IMR-90 (cell line): ENCODE measurements at regions not wholly inside any gene's neighbourhood (a gene's known extent, or its start where the extent isn't known, plus 50 kb on each side); places are given as distances from the start of the nearest gene placed in this dataset.
A peak's percentile ranks its signal among the peaks of the same experiment; 100 is the strongest.

Source experiments
- ATAC-seq: fragments of 200-7000 bp; cut with Tn5 transposase; 2 replicates; pipeline ENCODE4 v1.9.1; 2020; ENCODE audit warnings: low read depth, mild to moderate bottlenecking, moderate library complexity
- BruUV-seq: library from RNA; stranded (reverse); fragments of 400-500 nt; replicated peaks from 2 replicates; lab custom pipeline; 2021; lab: Mats Ljungman, UMichigan
- CTCF ChIA-PET: fragments of 300-600 bp; formaldehyde crosslinking; extraction: SDS; loops from one replicate; lab custom pipeline; 2021; ENCODE audit warnings: antibody characterized with exemption; lab: Yijun Ruan, JAX
- POLR2A ChIA-PET: fragments of 300-600 bp; sonication (Branson Sonifier 250); formaldehyde crosslinking; loops from one replicate; lab custom pipeline; 2022; ENCODE audit warnings: antibody characterized with exemption; ENCODE audit not compliant: unreplicated experiment; lab: Charles Lee
- DNase-seq: peaks from one replicate; pipeline ENCODE4 v3.0.0; 2013
- H2AFZ ChIP-seq: replicated peaks from 2 replicates; pipeline ENCODE3; 2013; ENCODE audit warnings: low read length, mild to moderate bottlenecking; ENCODE audit not compliant: poor library complexity
- H2AK5ac ChIP-seq: 2 replicates; pipeline ENCODE4 v1.6.1; 2013; ENCODE audit warnings: low read depth, low read length, inconsistent platforms
- H2AK9ac ChIP-seq: replicated peaks from 2 replicates; pipeline ENCODE3; 2013; ENCODE audit warnings: mild to moderate bottlenecking, low read depth, low read length, moderate library complexity; ENCODE audit not compliant: poor library complexity
- H2BK120ac ChIP-seq: 2 replicates; pipeline ENCODE4 v1.6.1; 2013; ENCODE audit warnings: low read depth, low read length, inconsistent platforms
- H2BK15ac ChIP-seq: 3 replicates; pipeline ENCODE4 v1.6.1; 2013; ENCODE audit warnings: low read depth, low read length, inconsistent platforms
- H2BK20ac ChIP-seq: 2 replicates; pipeline ENCODE4 v1.6.1; 2013; ENCODE audit warnings: low read depth, mild to moderate bottlenecking, inconsistent platforms, low read length, moderate library complexity
- H2BK5ac ChIP-seq: 2 replicates; pipeline ENCODE4 v1.6.1; 2013; ENCODE audit warnings: mild to moderate bottlenecking, low read depth, low read length, inconsistent platforms; ENCODE audit not compliant: poor library complexity, severe bottlenecking
- H3K14ac ChIP-seq: replicated peaks from 2 replicates; pipeline ENCODE4 v1.6.1; 2013; ENCODE audit warnings: low read depth, low read length, inconsistent platforms
- H3K18ac ChIP-seq: 2 replicates; pipeline ENCODE4 v1.6.1; 2013; ENCODE audit warnings: low read depth, low read length, control low read depth
- H3K23ac ChIP-seq: 2 replicates; pipeline ENCODE4 v1.6.1; 2013; ENCODE audit warnings: low read depth, low read length, inconsistent platforms
- H3K27ac ChIP-seq: 2 replicates; pipeline ENCODE4 v1.5.1; 2013; ENCODE audit warnings: mild to moderate bottlenecking, control low read depth, low read length; ENCODE audit not compliant: insufficient read depth
- H3K27me3 ChIP-seq: 2 replicates; pipeline ENCODE4 v1.6.1; 2013; ENCODE audit warnings: low read length; ENCODE audit not compliant: control insufficient read depth, insufficient read depth
- H3K36me3 ChIP-seq: 2 replicates; pipeline ENCODE4 v1.6.1; 2013; ENCODE audit warnings: low read length, mixed read lengths; ENCODE audit not compliant: control insufficient read depth, insufficient read depth
- H3K4ac ChIP-seq: 2 replicates; pipeline ENCODE4 v1.6.1; 2013; ENCODE audit warnings: low read depth, low read length, inconsistent platforms
- H3K4me1 ChIP-seq: 2 replicates; pipeline ENCODE4 v1.6.1; 2013; ENCODE audit warnings: low read length, mixed read lengths; ENCODE audit not compliant: control insufficient read depth, insufficient read depth
- H3K4me2 ChIP-seq: 2 replicates; pipeline ENCODE4 v1.6.1; 2013; ENCODE audit warnings: low read depth, mild to moderate bottlenecking, control low read depth, low read length, moderate library complexity
- H3K4me3 ChIP-seq: 2 replicates; pipeline ENCODE4 v1.5.1; 2013; ENCODE audit warnings: low read depth, mild to moderate bottlenecking, control low read depth, low read length, moderate library complexity; ENCODE audit not compliant: insufficient read depth
- H3K56ac ChIP-seq: 2 replicates; pipeline ENCODE4 v1.6.1; 2013; ENCODE audit warnings: low read length, inconsistent platforms; ENCODE audit not compliant: insufficient read depth; ENCODE audit errors: extremely low read depth
- H3K79me1 ChIP-seq, 2 experiments: 2 replicates each; pipeline ENCODE4 v1.6.1; 2013; ENCODE audit warnings: low read length in 2 of 2, inconsistent platforms in 1 of 2, low read depth in 1 of 2
- H3K9ac ChIP-seq: 2 replicates; pipeline ENCODE4 v1.6.1; 2013; ENCODE audit warnings: low read depth, low read length, control low read depth
- H3K9me1 ChIP-seq: 2 replicates; pipeline ENCODE4 v1.6.1; 2013; ENCODE audit warnings: low read length, inconsistent platforms; ENCODE audit not compliant: insufficient read depth
- H3K9me3 ChIP-seq: 2 replicates; pipeline ENCODE4 v1.6.1; 2013; ENCODE audit warnings: low read length; ENCODE audit not compliant: control insufficient read depth, insufficient read depth
- H4K20me1 ChIP-seq: 2 replicates; pipeline ENCODE4 v1.6.1; 2013; ENCODE audit warnings: low read length, inconsistent platforms; ENCODE audit not compliant: insufficient read depth
- H4K5ac ChIP-seq: 2 replicates; pipeline ENCODE4 v1.6.1; 2013; ENCODE audit warnings: mild to moderate bottlenecking, low read depth, low read length, control low read depth
- H4K8ac ChIP-seq, 2 experiments: 2 replicates each; pipeline ENCODE4 v1.6.1; 2013; ENCODE audit warnings: low read depth in 2 of 2, low read length in 2 of 2, control low read depth in 1 of 2, inconsistent platforms in 1 of 2
- H4K91ac ChIP-seq: 2 replicates; pipeline ENCODE4 v1.6.1; 2013; ENCODE audit warnings: low read depth, low read length, inconsistent platforms; ENCODE audit not compliant: insufficient read depth
- BHLHE40 ChIP-seq: fragments of 150-350 bp; IDR thresholded peaks from 2 replicates; pipeline ENCODE4 v1.6.1; 2016; ENCODE audit warnings: mild to moderate bottlenecking, low read depth, low read length
- CHD1 ChIP-seq: IDR thresholded peaks from 2 replicates; pipeline ENCODE4 v1.6.1; 2012; ENCODE audit warnings: low read depth, low read length, improper control_type of control experiment
- FOS ChIP-seq: fragments of 150-350 bp; IDR thresholded peaks from 2 replicates; pipeline ENCODE4 v1.6.1; 2016; ENCODE audit warnings: low read depth, low read length
- MAFK ChIP-seq: IDR thresholded peaks from 2 replicates; pipeline ENCODE4 v1.6.1; 2012; ENCODE audit warnings: low read depth, low read length, improper control_type of control experiment
- MAZ ChIP-seq: IDR thresholded peaks from 2 replicates; pipeline ENCODE4 v1.6.1; 2012; ENCODE audit warnings: low read depth, mild to moderate bottlenecking, low read length, improper control_type of control experiment, moderate library complexity, borderline replicate concordance
- MXI1 ChIP-seq: IDR thresholded peaks from 2 replicates; pipeline ENCODE4 v1.6.1; 2012; ENCODE audit warnings: low read depth, mild to moderate bottlenecking, low read length, moderate library complexity, borderline replicate concordance
- NFE2L2 ChIP-seq: fragments of 150-350 bp; IDR thresholded peaks from 2 replicates; pipeline ENCODE4 v1.6.1; 2016; ENCODE audit warnings: low read depth, mild to moderate bottlenecking, low read length
- POLR2A ChIP-seq: IDR thresholded peaks from 2 replicates; pipeline ENCODE4 v1.6.1; 2012; ENCODE audit warnings: mild to moderate bottlenecking, low read depth, low read length
- RAD21 ChIP-seq: IDR thresholded peaks from 2 replicates; pipeline ENCODE4 v1.6.1; 2012; ENCODE audit warnings: low read length, improper control_type of control experiment
- RCOR1 ChIP-seq: IDR thresholded peaks from 2 replicates; pipeline ENCODE4 v1.6.1; 2012; ENCODE audit warnings: mild to moderate bottlenecking, low read length, improper control_type of control experiment; ENCODE audit not compliant: insufficient replicate concordance
- RFX5 ChIP-seq: IDR thresholded peaks from 2 replicates; pipeline ENCODE4 v1.8.0; 2012; ENCODE audit warnings: low read depth, mild to moderate bottlenecking, low read length, moderate library complexity
- SMC3 ChIP-seq: fragments of 150-350 bp; IDR thresholded peaks from 2 replicates; pipeline ENCODE4 v1.6.1; 2016; ENCODE audit warnings: low read depth, mild to moderate bottlenecking, antibody characterized with exemption, low read length, moderate library complexity
- WGBS, 2 experiments: methylation state at CpG; one replicate each; pipeline versions ENCODE4 v1.1.5 to v1.1.7; 2013; ENCODE audit warnings: missing lambda C conversion rate in 2 of 2; ENCODE audit not compliant: insufficient read length in 1 of 2; ENCODE audit errors: extremely low coverage in 2 of 2; 5-methylcytosine and 5-hydroxymethylcytosine counted together
- dilution Hi-C: fragments of 300-500 bp; cut with HindIII; formaldehyde crosslinking; loops from one replicate; pipeline ENCODE4 v1.14.3; 2018; ENCODE audit warnings: low sequenced_read_pairs; ENCODE audit not compliant: unreplicated experiment
- in situ Hi-C: fragments of 300-500 bp; cut with MboI; formaldehyde crosslinking; loops from 3 replicates; pipeline ENCODE4 v1.14.3; 2019; ENCODE audit warnings: low sequenced_read_pairs, inconsistent platforms, mixed read lengths
- intact Hi-C: fragments of 100-400 bp; cut with micrococcal nuclease; formaldehyde crosslinking; loops from 2 replicates; pipeline ENCODE4 v1.10.0; 2022
- TF ChIP-seq, protein P1 (sequence below): fragments of 150-350 bp; IDR thresholded peaks from 2 replicates; pipeline ENCODE4 v1.6.1; 2016; ENCODE audit warnings: low read depth, mild to moderate bottlenecking, low read length, moderate library complexity, borderline replicate concordance
- TF ChIP-seq, protein P2 (sequence below): fragments of 150-350 bp; IDR thresholded peaks from 2 replicates; pipeline ENCODE4 v1.6.1; 2017; ENCODE audit warnings: mild to moderate bottlenecking, antibody characterized with exemption, low read length, low read depth
- TF ChIP-seq, protein P3 (sequence below): conservative IDR thresholded peaks from 2 replicates; pipeline ENCODE4 v1.5.1; 2012; ENCODE audit warnings: mild to moderate bottlenecking, low read depth, low read length, improper control_type of control experiment

DNA sequence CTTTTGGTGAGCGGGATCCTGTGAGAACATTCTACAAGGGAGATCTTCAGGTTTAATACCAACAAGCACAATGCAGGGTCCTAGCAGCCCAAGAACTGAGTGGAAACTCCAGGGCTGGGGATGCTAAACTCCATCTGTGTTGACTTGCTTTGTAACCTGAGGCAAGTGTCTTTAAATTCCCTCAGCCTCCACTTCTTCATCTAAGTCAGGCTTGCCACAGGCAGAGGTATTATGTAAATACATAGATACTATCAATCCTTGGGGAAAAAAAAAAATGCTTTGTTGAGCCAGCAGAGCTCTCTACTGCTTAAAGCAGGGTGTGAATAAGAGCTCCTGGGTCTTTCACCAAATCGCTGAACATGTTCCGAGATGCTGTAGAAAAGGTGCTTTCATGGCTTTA, 114.2 kb upstream of the PHACTR1 start:
- Histone ChIP-seq H2BK20ac (peak overlapping the region; percentile 36; the same call in 1 of the 2 replicates), H4K91ac (peak overlapping the region; percentile 53; the same call in 1 of the 2 replicates), H3K27me3 (no peaks in the 10 kb centered on the region), H3K14ac (no peak overlapping the region; the same call in 1 of the 2 replicates), H2AFZ (no peak overlapping the region), H3K4me2 (no peak overlapping the region), H3K27ac (no peak overlapping the region), H3K9me3 (no peaks in the 10 kb centered on the region), H2BK5ac (no peak overlapping the region), H4K8ac (no peak overlapping the region), H2BK120ac (0 out of 2 replicates have a peak overlapping the region, but pooled peaks have one; percentile 61), H3K4me3 (no peak overlapping the region), H3K23ac (no peak overlapping the region), H3K36me3 (no peaks in the 10 kb centered on the region), H4K20me1 (no peaks in the 10 kb centered on the region), H3K4ac (no peak overlapping the region), H3K56ac (no peak overlapping the region), H3K4me1 (peaks cover 3% of the 10 kb centered on the region), H2BK15ac (no peak overlapping the region), H2AK5ac (peak overlapping the region; percentile 11; the same call in 1 of the 2 replicates), H3K9ac (no peak overlapping the region), H4K5ac (no peak overlapping the region), H3K79me1 (no peaks in the 10 kb centered on the region), H3K18ac (no peak overlapping the region), H2AK9ac (no peak overlapping the region), H3K9me1 (no peaks in the 10 kb centered on the region)
- in situ Hi-C loops: no loop called here
- POLR2A ChIA-PET: no interaction called here
- dilution Hi-C loops: no loop called here
- WGBS, 2 experiments: no CpG with 5 or more reads among the region's 3 CpGs
- ATAC-seq: no peak; the same call in 1 of the 2 replicates
- no peak for DNase-seq
- no peak for TF ChIP-seq MAFK
- TF ChIP-seq FOS: no peak
- no peak for TF ChIP-seq RFX5
- no peak for TF ChIP-seq RCOR1
- TF ChIP-seq MXI1: no peak
- no peak for TF ChIP-seq NFE2L2
- no peak for TF ChIP-seq CHD1
- TF ChIP-seq SMC3: no peak
- no peak for TF ChIP-seq BHLHE40
- TF ChIP-seq RAD21: no peak
- no peak for TF ChIP-seq POLR2A
- TF ChIP-seq, protein P1, sequence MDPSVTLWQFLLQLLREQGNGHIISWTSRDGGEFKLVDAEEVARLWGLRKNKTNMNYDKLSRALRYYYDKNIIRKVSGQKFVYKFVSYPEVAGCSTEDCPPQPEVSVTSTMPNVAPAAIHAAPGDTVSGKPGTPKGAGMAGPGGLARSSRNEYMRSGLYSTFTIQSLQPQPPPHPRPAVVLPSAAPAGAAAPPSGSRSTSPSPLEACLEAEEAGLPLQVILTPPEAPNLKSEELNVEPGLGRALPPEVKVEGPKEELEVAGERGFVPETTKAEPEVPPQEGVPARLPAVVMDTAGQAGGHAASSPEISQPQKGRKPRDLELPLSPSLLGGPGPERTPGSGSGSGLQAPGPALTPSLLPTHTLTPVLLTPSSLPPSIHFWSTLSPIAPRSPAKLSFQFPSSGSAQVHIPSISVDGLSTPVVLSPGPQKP: no peak
- no peak for TF ChIP-seq MAZ
- TF ChIP-seq, protein P2, sequence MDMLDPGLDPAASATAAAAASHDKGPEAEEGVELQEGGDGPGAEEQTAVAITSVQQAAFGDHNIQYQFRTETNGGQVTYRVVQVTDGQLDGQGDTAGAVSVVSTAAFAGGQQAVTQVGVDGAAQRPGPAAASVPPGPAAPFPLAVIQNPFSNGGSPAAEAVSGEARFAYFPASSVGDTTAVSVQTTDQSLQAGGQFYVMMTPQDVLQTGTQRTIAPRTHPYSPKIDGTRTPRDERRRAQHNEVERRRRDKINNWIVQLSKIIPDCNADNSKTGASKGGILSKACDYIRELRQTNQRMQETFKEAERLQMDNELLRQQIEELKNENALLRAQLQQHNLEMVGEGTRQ: no peak
- TF ChIP-seq, protein P3, sequence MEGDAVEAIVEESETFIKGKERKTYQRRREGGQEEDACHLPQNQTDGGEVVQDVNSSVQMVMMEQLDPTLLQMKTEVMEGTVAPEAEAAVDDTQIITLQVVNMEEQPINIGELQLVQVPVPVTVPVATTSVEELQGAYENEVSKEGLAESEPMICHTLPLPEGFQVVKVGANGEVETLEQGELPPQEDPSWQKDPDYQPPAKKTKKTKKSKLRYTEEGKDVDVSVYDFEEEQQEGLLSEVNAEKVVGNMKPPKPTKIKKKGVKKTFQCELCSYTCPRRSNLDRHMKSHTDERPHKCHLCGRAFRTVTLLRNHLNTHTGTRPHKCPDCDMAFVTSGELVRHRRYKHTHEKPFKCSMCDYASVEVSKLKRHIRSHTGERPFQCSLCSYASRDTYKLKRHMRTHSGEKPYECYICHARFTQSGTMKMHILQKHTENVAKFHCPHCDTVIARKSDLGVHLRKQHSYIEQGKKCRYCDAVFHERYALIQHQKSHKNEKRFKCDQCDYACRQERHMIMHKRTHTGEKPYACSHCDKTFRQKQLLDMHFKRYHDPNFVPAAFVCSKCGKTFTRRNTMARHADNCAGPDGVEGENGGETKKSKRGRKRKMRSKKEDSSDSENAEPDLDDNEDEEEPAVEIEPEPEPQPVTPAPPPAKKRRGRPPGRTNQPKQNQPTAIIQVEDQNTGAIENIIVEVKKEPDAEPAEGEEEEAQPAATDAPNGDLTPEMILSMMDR: no peak
- BruUV-seq: no TSS peak
- CTCF ChIA-PET: interaction anchor here (1.1 to 2.0 kb wide), 5 partner anchors 199 to 313 kb away, joined by 3 to 13 read pairs (median 6); partner anchors contain the start of gene EDN1
- intact Hi-C loops: loop anchor here (5.0 kb wide), 1 partner anchor 120 kb away; no protein-coding TSS in a partner anchor
